Glutamatergic neuron (in vitro differentiated cells): ENCODE measurements at regions not wholly inside any gene's neighbourhood (a gene's known extent, or its start where the extent isn't known, plus 50 kb on each side); places are given as distances from the start of the nearest gene placed in this dataset.
A peak's percentile ranks its signal among the peaks of the same experiment; 100 is the strongest.

ENCODE experiments used
- DNase-seq: peaks from one replicate; pipeline ENCODE4 v3.0.0; 2022
- H3K27ac Mint-ChIP-seq: one replicate; pipeline ENCODE4 v1.8.0; 2020; ENCODE audit warnings: mild to moderate bottlenecking, mixed read lengths, inconsistent platforms; ENCODE audit not compliant: unreplicated experiment
- H3K27me3 Mint-ChIP-seq: one replicate; pipeline ENCODE4 v1.8.0; 2020; ENCODE audit warnings: mild to moderate bottlenecking, moderate library complexity, mixed read lengths, inconsistent platforms; ENCODE audit not compliant: unreplicated experiment
- H3K36me3 Mint-ChIP-seq: one replicate; pipeline ENCODE4 v1.8.0; 2020; ENCODE audit warnings: mild to moderate bottlenecking, mixed read lengths, inconsistent platforms; ENCODE audit not compliant: unreplicated experiment
- H3K4me1 Mint-ChIP-seq: one replicate; pipeline ENCODE4 v1.8.0; 2020; ENCODE audit warnings: mild to moderate bottlenecking, low read depth, mixed read lengths, inconsistent platforms; ENCODE audit not compliant: unreplicated experiment
- H3K4me3 Mint-ChIP-seq: one replicate; pipeline ENCODE4 v1.8.0; 2020; ENCODE audit warnings: mild to moderate bottlenecking, mixed read lengths, inconsistent platforms; ENCODE audit not compliant: unreplicated experiment
- H3K9me3 Mint-ChIP-seq: one replicate; pipeline ENCODE4 v1.8.0; 2020; ENCODE audit warnings: mild to moderate bottlenecking, moderate library complexity, mixed read lengths, inconsistent platforms; ENCODE audit not compliant: unreplicated experiment
- TF ChIP-seq, protein P1 (sequence below): fragments of 200-600 bp; sonication (generic); IDR thresholded peaks from one replicate; pipeline ENCODE4 v1.5.0; 2021; ENCODE audit not compliant: partially characterized antibody, unreplicated experiment

DNA sequence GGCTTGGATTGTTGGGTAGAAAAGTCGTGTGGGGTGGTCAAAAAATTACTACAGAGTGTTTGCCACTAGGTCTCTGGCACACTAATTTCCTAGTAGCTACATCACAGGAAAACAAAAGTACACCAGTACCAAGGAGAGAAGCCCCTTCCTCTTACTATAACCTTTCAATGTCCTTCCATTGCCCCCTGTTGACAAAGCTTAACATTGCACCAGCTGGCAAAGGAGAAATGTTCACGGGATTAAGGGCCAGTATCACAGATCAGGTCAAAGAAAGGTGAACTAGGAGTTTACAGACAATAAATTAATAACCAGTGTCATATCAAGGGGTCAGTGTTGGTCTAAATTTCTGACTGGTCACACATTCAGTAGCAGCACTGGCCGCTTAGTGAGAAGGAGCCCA lies 1139.6 kb upstream of the FAM98A start:
- Mint-ChIP-seq H3K36me3 (no peaks in the 10 kb centered on the region), H3K4me3 (no peak overlapping the region), H3K4me1 (no peaks in the 10 kb centered on the region), H3K27ac (no peak overlapping the region), H3K9me3 (no peaks in the 10 kb centered on the region), H3K27me3 (no peaks in the 10 kb centered on the region)
- no peak for DNase-seq
- TF ChIP-seq, protein P1, sequence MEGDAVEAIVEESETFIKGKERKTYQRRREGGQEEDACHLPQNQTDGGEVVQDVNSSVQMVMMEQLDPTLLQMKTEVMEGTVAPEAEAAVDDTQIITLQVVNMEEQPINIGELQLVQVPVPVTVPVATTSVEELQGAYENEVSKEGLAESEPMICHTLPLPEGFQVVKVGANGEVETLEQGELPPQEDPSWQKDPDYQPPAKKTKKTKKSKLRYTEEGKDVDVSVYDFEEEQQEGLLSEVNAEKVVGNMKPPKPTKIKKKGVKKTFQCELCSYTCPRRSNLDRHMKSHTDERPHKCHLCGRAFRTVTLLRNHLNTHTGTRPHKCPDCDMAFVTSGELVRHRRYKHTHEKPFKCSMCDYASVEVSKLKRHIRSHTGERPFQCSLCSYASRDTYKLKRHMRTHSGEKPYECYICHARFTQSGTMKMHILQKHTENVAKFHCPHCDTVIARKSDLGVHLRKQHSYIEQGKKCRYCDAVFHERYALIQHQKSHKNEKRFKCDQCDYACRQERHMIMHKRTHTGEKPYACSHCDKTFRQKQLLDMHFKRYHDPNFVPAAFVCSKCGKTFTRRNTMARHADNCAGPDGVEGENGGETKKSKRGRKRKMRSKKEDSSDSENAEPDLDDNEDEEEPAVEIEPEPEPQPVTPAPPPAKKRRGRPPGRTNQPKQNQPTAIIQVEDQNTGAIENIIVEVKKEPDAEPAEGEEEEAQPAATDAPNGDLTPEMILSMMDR = peak; percentile 61

DNA sequence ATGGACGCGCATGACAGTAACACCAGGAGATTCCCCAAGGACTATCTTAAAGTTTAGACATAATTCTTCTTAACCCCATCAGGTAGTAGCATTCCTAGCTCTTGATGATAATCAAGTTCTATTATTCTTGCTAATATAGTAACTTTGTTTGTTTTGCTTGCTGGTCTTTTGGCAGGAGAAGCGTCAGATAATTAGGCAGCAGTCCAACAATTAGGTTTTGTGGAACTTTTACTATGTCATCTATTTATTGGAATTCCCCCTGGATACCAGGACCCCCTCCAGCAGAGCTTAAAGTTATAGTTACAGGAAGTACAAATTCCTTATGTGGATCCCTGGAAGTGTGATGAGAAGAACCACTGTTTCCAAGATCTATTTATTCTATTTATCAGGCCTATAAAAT lies 1138.0 kb upstream of the FAM98A start:
- DNase-seq = no peak
- Mint-ChIP-seq H3K27me3 (no peaks in the 10 kb centered on the region), H3K4me1 (no peaks in the 10 kb centered on the region), H3K36me3 (no peaks in the 10 kb centered on the region), H3K27ac (no peak overlapping the region), H3K4me3 (no peak overlapping the region), H3K9me3 (no peaks in the 10 kb centered on the region)
- TF ChIP-seq, protein P1 = no peak

DNA sequence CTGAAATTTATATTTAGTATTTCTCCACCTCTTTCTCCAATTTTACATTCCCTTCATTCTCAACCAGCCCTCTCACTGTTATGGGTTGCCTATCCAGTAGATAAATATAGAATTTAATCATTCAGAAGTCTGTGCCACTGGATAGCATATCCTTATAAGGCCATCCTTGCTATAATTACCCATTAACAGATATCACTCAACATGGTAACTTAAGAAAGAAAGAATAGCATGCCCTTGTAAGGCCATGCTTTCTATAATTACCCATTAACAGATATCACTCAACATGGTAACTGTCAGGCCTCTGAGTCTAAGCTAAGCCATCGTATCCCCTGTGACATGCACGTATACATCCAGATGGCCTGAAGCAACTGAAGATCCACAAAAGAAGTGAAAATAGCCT lies 1137.4 kb upstream of the FAM98A start:
- TF ChIP-seq, protein P1 = no peak
- Mint-ChIP-seq H3K27ac (no peak overlapping the region), H3K9me3 (no peaks in the 10 kb centered on the region), H3K36me3 (no peaks in the 10 kb centered on the region), H3K27me3 (no peaks in the 10 kb centered on the region), H3K4me3 (no peak overlapping the region), H3K4me1 (no peaks in the 10 kb centered on the region)
- DNase-seq = no peak

DNA sequence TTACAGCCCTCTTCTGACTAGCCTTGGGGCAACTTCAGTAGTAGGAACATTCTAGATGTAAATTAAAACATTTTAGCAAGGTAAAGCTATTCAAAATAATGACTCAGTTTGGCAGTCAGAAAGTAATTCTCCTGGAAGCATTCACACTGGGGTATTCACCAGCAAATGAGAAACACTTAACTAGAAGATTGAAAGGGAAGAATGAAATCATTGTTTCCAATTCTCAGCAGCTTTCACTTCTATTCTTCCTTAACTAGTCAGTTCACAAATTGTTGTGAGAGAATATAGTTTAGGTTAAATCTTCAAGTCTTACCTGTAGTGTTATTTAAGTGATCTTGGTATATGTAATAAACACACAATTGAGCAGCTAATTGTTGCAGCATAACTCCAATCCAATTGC lies 1135.6 kb upstream of the FAM98A start:
- H3K36me3 Mint-ChIP-seq = no peaks in the 10 kb centered on the region
- no peaks in the 10 kb centered on the region for H3K4me1 Mint-ChIP-seq
- TF ChIP-seq, protein P1 = no peak
- H3K27me3 Mint-ChIP-seq = no peaks in the 10 kb centered on the region
- no peak overlapping the region for H3K4me3 Mint-ChIP-seq
- H3K9me3 Mint-ChIP-seq = no peaks in the 10 kb centered on the region
- no peak for DNase-seq
- no peak overlapping the region for H3K27ac Mint-ChIP-seq

DNA sequence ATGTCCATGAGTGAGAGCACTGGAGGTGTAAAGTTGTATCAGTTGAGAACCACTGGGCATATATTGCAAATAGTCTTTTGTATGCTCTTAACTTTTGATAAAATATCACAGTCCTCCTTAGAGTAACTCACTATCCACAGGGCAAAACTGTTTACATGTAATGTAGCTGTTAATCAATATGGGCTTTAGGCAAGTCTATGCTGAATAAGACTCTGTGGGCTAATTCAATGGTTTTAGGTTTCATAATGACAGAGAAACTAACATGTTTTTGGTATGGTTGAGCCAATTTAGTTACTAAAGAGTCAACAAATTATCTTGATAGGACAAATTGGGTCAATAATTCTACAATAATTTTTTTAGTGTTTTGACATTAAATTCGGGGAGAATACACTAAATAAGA lies 1134.9 kb upstream of the FAM98A start:
- H3K4me1 Mint-ChIP-seq = no peaks in the 10 kb centered on the region
- no peak overlapping the region for H3K27ac Mint-ChIP-seq
- no peaks in the 10 kb centered on the region for H3K27me3 Mint-ChIP-seq
- no peak for DNase-seq
- no peak overlapping the region for H3K4me3 Mint-ChIP-seq
- no peaks in the 10 kb centered on the region for H3K36me3 Mint-ChIP-seq
- no peaks in the 10 kb centered on the region for H3K9me3 Mint-ChIP-seq
- TF ChIP-seq, protein P1 = no peak
